Endothelial cell of umbilical vein (primary cell): ENCODE measurements at regions not wholly inside any gene's neighbourhood (a gene's known extent, or its start where the extent isn't known, plus 50 kb on each side); places are given as distances from the start of the nearest gene placed in this dataset.
A peak's percentile ranks its signal among the peaks of the same experiment; 100 is the strongest.

ENCODE experiments used
- BruUV-seq: library from RNA; stranded (reverse); fragments of 400-500 nt; replicated peaks from 2 replicates; lab custom pipeline; 2021; lab: Mats Ljungman, UMichigan
- CTCF ChIA-PET: fragments of 300-600, 350-600 bp; sonication (Branson Sonifier 250); formaldehyde crosslinking; loops from one replicate; lab custom pipeline; 2021; ENCODE audit warnings: antibody characterized with exemption, inconsistent platforms; lab: Charles Lee
- POLR2A ChIA-PET: fragments of 300-600, 350-600 bp; sonication (Branson Sonifier 250); formaldehyde crosslinking; loops from one replicate; lab custom pipeline; 2021; ENCODE audit warnings: antibody characterized with exemption, inconsistent platforms; lab: Charles Lee
- DNase-seq: peaks from one replicate; pipeline ENCODE4 v3.0.0-alpha.2; 2011; ENCODE audit warnings: low read depth, low spot score
- FAIRE-seq: peaks from 2 replicates; lab custom pipeline; 2011; peaks lifted over from hg19 to GRCh38; lab: Jason Lieb, UNC
- H2AFZ ChIP-seq: 2 replicates; pipeline ENCODE4 v1.6.0; 2012; ENCODE audit warnings: low read depth, low read length, control low read depth, inconsistent platforms
- H3K27ac ChIP-seq: 2 replicates; pipeline ENCODE4 v1.5.1; 2011; ENCODE audit warnings: low read depth, mild to moderate bottlenecking, control low read depth, low read length, moderate library complexity; ENCODE audit not compliant: insufficient read depth
- H3K27me3 ChIP-seq, 2 experiments: 2 replicates each; pipeline versions ENCODE4 v1.6.0 to v1.6.1; 2011; ENCODE audit warnings: low read length in 2 of 2, mixed read lengths in 1 of 2; ENCODE audit not compliant: control insufficient read depth in 2 of 2, insufficient read depth in 2 of 2
- H3K36me3 ChIP-seq, 2 experiments: 2 replicates in 1 of 2; 3 replicates in 1 of 2; pipeline ENCODE4 v1.5.1; 2011; ENCODE audit warnings: low read length in 2 of 2, mild to moderate bottlenecking in 1 of 2, moderate library complexity in 1 of 2; ENCODE audit not compliant: control insufficient read depth in 2 of 2, insufficient read depth in 2 of 2; ENCODE audit errors: extremely low read depth in 1 of 2
- H3K4me1 ChIP-seq: 3 replicates; pipeline ENCODE4 v1.5.1; 2011; ENCODE audit warnings: mild to moderate bottlenecking, low read length; ENCODE audit not compliant: control insufficient read depth, insufficient read depth; ENCODE audit errors: extremely low read depth
- H3K4me2 ChIP-seq: 2 replicates; pipeline ENCODE4 v1.6.1; 2011; ENCODE audit warnings: low read length, control low read depth, mixed read lengths; ENCODE audit not compliant: insufficient read depth
- H3K4me3 ChIP-seq, 3 experiments: fragments of 200-600 bp in 1 of 3; sonication (generic), shearing (Covaris generic) in 1 of 3; replicated peaks in 1 of 3; 2 replicates each; pipeline ENCODE4 v1.5.1; 2011 to 2016; ENCODE audit warnings: control low read depth in 3 of 3, low read length in 3 of 3, mild to moderate bottlenecking in 2 of 3, inconsistent platforms in 1 of 3, low read depth in 1 of 3, moderate library complexity in 1 of 3; ENCODE audit not compliant: insufficient read depth in 1 of 3
- H3K79me2 ChIP-seq: 2 replicates; pipeline ENCODE4 v1.6.0; 2012; ENCODE audit warnings: low read length, inconsistent platforms; ENCODE audit not compliant: control insufficient read depth, insufficient read depth
- H3K9ac ChIP-seq: replicated peaks from 2 replicates; pipeline ENCODE3; 2011; ENCODE audit warnings: low read length, control low read depth; ENCODE audit not compliant: insufficient read depth; ENCODE audit errors: extremely low read depth
- H3K9me1 ChIP-seq: replicated peaks from 3 replicates; pipeline ENCODE4 v1.6.0; 2011; ENCODE audit warnings: mild to moderate bottlenecking, low read length; ENCODE audit not compliant: control insufficient read depth, insufficient read depth; ENCODE audit errors: extremely low read depth
- H3K9me3 ChIP-seq: replicated peaks from 2 replicates; pipeline ENCODE4 v1.5.1; 2012; ENCODE audit warnings: low read length, inconsistent platforms; ENCODE audit not compliant: control insufficient read depth, insufficient read depth
- H4K20me1 ChIP-seq: replicated peaks from 2 replicates; pipeline ENCODE3; 2011; ENCODE audit warnings: mild to moderate bottlenecking, low read length; ENCODE audit not compliant: control insufficient read depth, insufficient read depth; ENCODE audit errors: extremely low read depth
- CTCF ChIP-seq, 2 donors: IDR thresholded peaks; 1 replicate in 1 of 2; 2 replicates in 1 of 2; pipeline ENCODE4 v1.5.1; 2011; ENCODE audit warnings: low read length in 2 of 2, mild to moderate bottlenecking in 2 of 2, moderate library complexity in 2 of 2, control low read depth in 1 of 2, inconsistent platforms in 1 of 2, low read depth in 1 of 2; ENCODE audit not compliant: insufficient read depth in 1 of 2; ENCODE audit errors: extremely low read depth in 1 of 2
- EZH2 ChIP-seq: IDR thresholded peaks from 2 replicates; pipeline ENCODE4 v1.6.1; 2012; ENCODE audit warnings: borderline replicate concordance, low read depth, mild to moderate bottlenecking, moderate library complexity, low read length, inconsistent platforms; ENCODE audit not compliant: severe bottlenecking
- GATA2 ChIP-seq: IDR thresholded peaks from 2 replicates; pipeline ENCODE4 v1.7.0; 2011; ENCODE audit warnings: low read depth, mild to moderate bottlenecking, moderate library complexity, mixed read lengths, low read length; ENCODE audit not compliant: insufficient read length, insufficient read depth
- JUN ChIP-seq: IDR thresholded peaks from 2 replicates; pipeline ENCODE4 v1.6.1; 2011; ENCODE audit warnings: borderline replicate concordance, low read depth; ENCODE audit not compliant: insufficient read length, insufficient read depth
- MYC ChIP-seq: IDR thresholded peaks from one replicate; pipeline ENCODE4 v1.6.1; 2011; ENCODE audit warnings: mild to moderate bottlenecking, low read depth, low read length
- POLR2AphosphoS5 ChIP-seq: IDR thresholded peaks from 2 replicates; pipeline ENCODE4 v1.6.1; 2012; ENCODE audit warnings: low read depth, mild to moderate bottlenecking, control low read depth, low read length, moderate library complexity; ENCODE audit not compliant: insufficient read depth
- dilution Hi-C: fragments of 300-500 bp; cut with MboI; formaldehyde crosslinking; loops from one replicate; pipeline ENCODE4 v1.15.0; 2019; ENCODE audit warnings: low sequenced_read_pairs; ENCODE audit not compliant: extremely low pct_ligation_motif_present
- intact Hi-C: fragments of 100-400 bp; cut with micrococcal nuclease; formaldehyde crosslinking; loops from one replicate; pipeline ENCODE4 v1.10.0; 2022

- CTCF ChIA-PET: no interaction called here
- Histone ChIP-seq H4K20me1 (no peaks in the 10 kb centered on the region), H3K4me1 (peaks cover 40% of the 10 kb centered on the region), H3K79me2 (no peaks in the 10 kb centered on the region), H3K27me3 (no peaks in the 10 kb centered on the region), H3K9me3 (no peaks in the 10 kb centered on the region), H3K4me2 (no peak overlapping the region), H2AFZ (peak overlapping the region; percentile 46), H3K9ac (no peak overlapping the region), H3K9me1 (no peaks in the 10 kb centered on the region), H3K36me3 (no peaks in the 10 kb centered on the region), H3K27ac (no peak overlapping the region), H3K4me3 (no peak overlapping the region)
- BruUV-seq: no TSS peak
- no peak for TF ChIP-seq GATA2
- TF ChIP-seq CTCF (IDR thresholded peaks at IDR 0.05; ENCODE audit: extremely low read depth in 1 of 2, insufficient read depth in 1 of 2, low read depth in 1 of 2, low read length in 2 of 2): no peak
- TF ChIP-seq EZH2: no peak
- no peak for TF ChIP-seq JUN
- TF ChIP-seq MYC: no peak
- no peak for TF ChIP-seq POLR2AphosphoS5
- intact Hi-C loops (loop anchor here (10.0 kb wide), 1 partner anchor 546 kb away; no protein-coding TSS in a partner anchor), dilution Hi-C loops (no loop called here)
- POLR2A ChIA-PET: no interaction called here
- no peak for FAIRE-seq
- no peak for DNase-seq
Observed at GRCh38 chr2:133810559-133810958, 242.3 kb upstream of the NCKAP5 start.
